GM12878 (cell line): ENCODE measurements at regions not wholly inside any gene's neighbourhood (a gene's known extent, or its start where the extent isn't known, plus 50 kb on each side); places are given as distances from the start of the nearest gene placed in this dataset.

Experiments
- ATAC-seq: fragments of 200-7000 bp; cut with Tn5 transposase; 3 replicates; pipeline ENCODE4 v1.9.1; 2020; ENCODE audit warnings: mild to moderate bottlenecking, moderate library complexity
- BruUV-seq: library from RNA; stranded (reverse); fragments of 400-500 nt; replicated peaks from 2 replicates; lab custom pipeline; 2021; lab: Mats Ljungman, UMichigan
- CTCF ChIA-PET: fragments of 300-600 bp; sonication (Branson Sonifier 250); formaldehyde crosslinking; extraction: SDS; loops from one replicate; lab custom pipeline; 2021; ENCODE audit warnings: inconsistent platforms; lab: Yijun Ruan, JAX
- POLR2A ChIA-PET: fragments of 350-600 bp; formaldehyde crosslinking; extraction: SDS; loops from one replicate; lab custom pipeline; 2021; ENCODE audit warnings: inconsistent platforms; lab: Charles Lee
- RAD21 ChIA-PET: fragments of 300-600 bp; sonication (Branson Sonifier 250); formaldehyde crosslinking; loops from one replicate; lab custom pipeline; 2023; ENCODE audit warnings: antibody characterized with exemption; ENCODE audit not compliant: unreplicated experiment; lab: Charles Lee
- SMC1A ChIA-PET: fragments of 300-600 bp; sonication (Branson Sonifier 250); formaldehyde crosslinking; loops from one replicate; lab custom pipeline; 2023; ENCODE audit not compliant: unreplicated experiment, uncharacterized antibody; lab: Charles Lee
- DNase-seq: peaks from one replicate; pipeline ENCODE4 v3.0.0-alpha.2; 2011; ENCODE audit warnings: low read depth, low spot score
- FAIRE-seq: peaks from 3 replicates; lab custom pipeline; 2011; peaks lifted over from hg19 to GRCh38; lab: Jason Lieb, UNC
- H2AFZ ChIP-seq: 2 replicates; pipeline ENCODE4 v1.6.0; 2011; ENCODE audit warnings: low read depth, low read length, control low read depth; ENCODE audit not compliant: control insufficient read depth
- H3K27ac ChIP-seq: 2 replicates; pipeline ENCODE4 v1.5.1; 2011; ENCODE audit warnings: control low read depth; ENCODE audit not compliant: control insufficient read depth, insufficient read depth
- H3K27me3 ChIP-seq, 2 experiments: replicated peaks in 1 of 2; 2 replicates each; pipeline versions ENCODE4 v1.6.0 to v1.6.1; 2011; ENCODE audit warnings: low read length in 1 of 2; ENCODE audit not compliant: control insufficient read depth in 2 of 2, insufficient read depth in 2 of 2
- H3K36me3 ChIP-seq, 2 experiments: 2 replicates each; pipeline ENCODE4 v1.5.1; 2011; ENCODE audit warnings: low read length in 1 of 2; ENCODE audit not compliant: control insufficient read depth in 2 of 2, insufficient read depth in 2 of 2
- H3K4me1 ChIP-seq: 2 replicates; pipeline ENCODE4 v1.6.1; 2011; ENCODE audit warnings: mild to moderate bottlenecking, low read length, moderate library complexity, mixed read lengths; ENCODE audit not compliant: control insufficient read depth, insufficient read depth
- H3K4me2 ChIP-seq: 2 replicates; pipeline ENCODE4 v1.6.0; 2011; ENCODE audit warnings: control low read depth; ENCODE audit not compliant: control insufficient read depth, insufficient read depth
- H3K4me3 ChIP-seq: fragments of 200-600 bp; sonication (generic); 2 replicates; pipeline ENCODE4 v1.5.1; 2016
- H3K79me2 ChIP-seq: 2 replicates; pipeline ENCODE4 v1.6.0; 2011; ENCODE audit warnings: low read length; ENCODE audit not compliant: control insufficient read depth, insufficient read depth
- H3K9ac ChIP-seq: 2 replicates; pipeline ENCODE4 v1.8.0; 2011; ENCODE audit warnings: low read length, control low read depth, mixed read lengths; ENCODE audit not compliant: control insufficient read depth, insufficient read depth
- H3K9me3 ChIP-seq: replicated peaks from 3 replicates; pipeline ENCODE4 v1.5.1; 2011; ENCODE audit warnings: mild to moderate bottlenecking, low read length; ENCODE audit not compliant: control insufficient read depth, insufficient read depth
- H4K20me1 ChIP-seq: 2 replicates; pipeline ENCODE4 v1.6.0; 2011; ENCODE audit not compliant: control insufficient read depth, insufficient read depth
- ATF7 ChIP-seq: fragments of 450-650 bp; IDR thresholded peaks from 2 replicates; pipeline ENCODE4 v1.6.1; 2016; ENCODE audit warnings: low read depth, mild to moderate bottlenecking
- BCLAF1 ChIP-seq: fragments of 450-650 bp; IDR thresholded peaks from 2 replicates; pipeline ENCODE4 v1.6.1; 2017; ENCODE audit warnings: antibody characterized with exemption, mild to moderate bottlenecking, moderate library complexity
- CBX5 ChIP-seq: sonication (generic); IDR thresholded peaks from 2 replicates; pipeline ENCODE4 v1.6.1; 2016; ENCODE audit warnings: low read depth, moderate library complexity, mild to moderate bottlenecking, inconsistent platforms
- CEBPZ ChIP-seq: fragments of 150-350 bp; IDR thresholded peaks from 2 replicates; pipeline ENCODE4 v1.6.1; 2016; ENCODE audit warnings: low read depth, low read length
- CREB1 ChIP-seq: IDR thresholded peaks from 2 replicates; pipeline ENCODE4 v1.6.1; 2012; ENCODE audit warnings: low read depth, mild to moderate bottlenecking, inconsistent platforms
- FOXM1 ChIP-seq: IDR thresholded peaks from 2 replicates; pipeline ENCODE4 v1.6.1; 2012; ENCODE audit warnings: low read depth, mild to moderate bottlenecking, inconsistent platforms, low read length, moderate library complexity
- MEF2A ChIP-seq: IDR thresholded peaks from 2 replicates; pipeline ENCODE4 v1.6.1; 2011; ENCODE audit warnings: low read depth, mild to moderate bottlenecking, low read length, moderate library complexity; ENCODE audit not compliant: insufficient read depth
- POLR2A ChIP-seq: IDR thresholded peaks from 2 replicates; pipeline ENCODE4 v1.6.1; 2011; ENCODE audit warnings: low read depth, mild to moderate bottlenecking, low read length
- SKIL ChIP-seq: fragments of 450-650 bp; IDR thresholded peaks from 2 replicates; pipeline ENCODE4 v1.6.1; 2017; ENCODE audit warnings: mild to moderate bottlenecking, low read depth, inconsistent platforms; ENCODE audit not compliant: poor library complexity, severe bottlenecking
- SMARCA5 ChIP-seq: fragments of 450-650 bp; IDR thresholded peaks from 2 replicates; pipeline ENCODE4 v1.6.1; 2017; ENCODE audit warnings: mild to moderate bottlenecking
- SUPT20H ChIP-seq: IDR thresholded peaks from 2 replicates; pipeline ENCODE4 v1.6.1; 2011; ENCODE audit warnings: low read depth, mild to moderate bottlenecking, low read length, moderate library complexity, borderline replicate concordance; ENCODE audit not compliant: control insufficient read depth
- TAF1 ChIP-seq: IDR thresholded peaks from 2 replicates; pipeline ENCODE4 v1.6.1; 2011; ENCODE audit warnings: mild to moderate bottlenecking, low read depth, low read length, borderline replicate concordance
- USF1 ChIP-seq: IDR thresholded peaks from 2 replicates; pipeline ENCODE4 v1.6.1; 2011; ENCODE audit warnings: borderline replicate concordance, low read depth, mild to moderate bottlenecking, moderate library complexity, mixed read lengths, low read length; ENCODE audit not compliant: insufficient read depth; ENCODE audit errors: extremely low read length
- ZBTB33 ChIP-seq: fragments of 450-650 bp; IDR thresholded peaks from 2 replicates; pipeline ENCODE4 v1.6.1; 2017; ENCODE audit warnings: mild to moderate bottlenecking
- WGBS: methylation state at CpG from one replicate; pipeline ENCODE4 v1.1.6; 2016; ENCODE audit warnings: low lambda C conversion rate; ENCODE audit not compliant: insufficient replicate concordance, insufficient coverage; ENCODE audit errors: missing lambda C conversion rate; 5-methylcytosine and 5-hydroxymethylcytosine counted together
- in situ Hi-C: fragments of 300-500 bp; cut with MboI; formaldehyde crosslinking; loops from 9 replicates; pipeline ENCODE4 v1.14.3; 2018; ENCODE audit warnings: mixed read lengths
- intact Hi-C: fragments of 100-400 bp; cut with micrococcal nuclease; formaldehyde crosslinking; loops from one replicate; pipeline ENCODE4 v1.14.2; 2022; ENCODE audit not compliant: unreplicated experiment

GRCh38 chr3:194798486-194798885 is 112.8 kb downstream of the FAM43A start:
- DNase-seq (no peak), ATAC-seq (no peak), FAIRE-seq (no peak)
- Histone ChIP-seq H3K9me3 (no peaks in the 10 kb centered on the region; the same call in 1 of the 3 replicates), H4K20me1 (no peaks in the 10 kb centered on the region), H3K27me3 (peaks cover 0 to 2% of the 10 kb centered on the region in 2 experiments; a peak in 3 of 4 replicates), H3K27ac (no peak overlapping the region), H3K4me1 (no peaks in the 10 kb centered on the region), H3K36me3 (no peaks in the 10 kb centered on the region), H3K4me2 (no peak overlapping the region), H3K4me3 (no peak overlapping the region), H3K79me2 (no peaks in the 10 kb centered on the region), H3K9ac (no peak overlapping the region), H2AFZ (no peak overlapping the region)
- ChIA-PET POLR2A (no interaction called here), RAD21 (no interaction called here), SMC1A (no interaction called here), CTCF (no interaction called here)
- intact Hi-C loops (no loop called here), in situ Hi-C loops (no loop called here)
- no TSS peak for BruUV-seq
- 84% methylated on average over 5 of the region's 5 CpGs for WGBS
- no peak for TF ChIP-seq FOXM1
- no peak for TF ChIP-seq BCLAF1
- no peak for TF ChIP-seq USF1
- TF ChIP-seq TAF1: no peak
- no peak for TF ChIP-seq ZBTB33
- no peak for TF ChIP-seq POLR2A
- TF ChIP-seq CEBPZ: no peak
- no peak for TF ChIP-seq CBX5
- no peak for TF ChIP-seq SMARCA5
- no peak for TF ChIP-seq MEF2A
- TF ChIP-seq ATF7: no peak
- no peak for TF ChIP-seq SUPT20H
- TF ChIP-seq SKIL: no peak
- no peak for TF ChIP-seq CREB1
